ENCODE measurements at regions not wholly inside any gene's neighbourhood (a gene's known extent, or its start where the extent isn't known, plus 50 kb on each side); places are given as distances from the start of the nearest gene placed in this dataset.

DNA sequence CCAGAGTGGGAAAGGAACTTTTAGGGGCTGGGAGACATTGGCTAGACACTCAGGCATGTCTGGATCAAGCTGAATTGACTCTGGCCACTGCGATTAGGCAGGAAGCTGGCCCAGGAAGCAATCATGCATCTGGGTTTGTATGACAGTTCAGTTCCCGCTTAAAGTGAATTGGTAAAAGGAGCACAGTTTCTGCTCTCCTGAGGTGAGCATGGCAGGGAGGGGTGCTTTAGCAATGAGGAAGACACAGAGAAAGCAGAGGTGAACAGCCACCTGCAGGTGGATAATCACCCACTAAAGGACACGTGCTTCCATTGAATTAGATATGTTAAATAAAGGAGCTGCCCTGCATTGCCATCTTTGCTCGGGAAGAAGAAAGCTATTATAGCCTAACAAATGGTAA is 248.1 kb upstream of the MAP3K1 start:
- no peak for DNase-seq (ENCODE audit: insufficient read length)
- FAIRE-seq: no peak
- TF ChIP-seq TAF1 (IDR thresholded peaks at IDR 0.05; ENCODE audit: borderline replicate concordance, low read depth, low read length) (no peak), POLR2A (IDR thresholded peaks at IDR 0.05; ENCODE audit: low read depth, low read length) (no peak), POLR2AphosphoS5 (IDR thresholded peaks at IDR 0.05; ENCODE audit: low read depth, low read length) (no peak)

DNA sequence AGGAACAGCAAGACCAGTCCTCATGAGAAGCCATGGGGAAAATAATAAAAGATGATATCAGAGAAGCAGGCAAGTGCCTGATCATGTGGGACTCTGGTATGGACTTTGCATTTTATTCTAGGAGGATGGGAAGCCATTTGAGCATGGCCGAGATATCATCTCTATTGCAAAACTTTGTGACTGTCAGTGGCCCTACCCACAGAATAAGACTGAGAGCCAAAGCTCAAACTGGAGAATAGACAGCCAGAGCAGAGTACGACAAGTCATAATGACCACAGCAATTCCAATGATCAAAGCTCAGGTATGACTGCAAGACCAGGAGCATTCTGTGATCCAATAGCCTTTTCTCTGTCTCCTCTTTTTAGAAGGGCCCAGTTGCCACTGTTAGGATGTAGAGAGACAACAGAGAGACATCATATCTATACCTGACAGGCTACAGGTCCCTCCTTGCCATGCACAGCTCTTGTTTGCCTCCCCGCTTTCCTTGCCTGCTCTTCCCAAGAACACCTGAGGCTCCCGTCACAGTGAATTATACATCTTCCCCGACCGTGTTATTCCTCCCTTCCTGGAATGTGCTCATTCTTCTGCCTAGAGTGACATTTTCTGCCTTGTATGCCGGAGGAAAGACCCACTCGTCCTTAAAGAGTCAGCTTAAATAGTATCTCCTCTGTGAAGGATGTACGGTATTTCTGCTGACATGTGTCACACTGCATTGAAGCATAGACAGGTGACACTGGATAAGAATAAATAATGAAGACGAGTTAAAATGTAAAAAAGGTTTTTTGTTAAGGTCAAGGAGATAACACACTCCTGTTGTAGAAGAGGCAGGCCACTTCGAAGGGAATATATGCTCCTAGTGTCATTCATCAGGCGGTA is 248.7 kb upstream of the MAP3K1 start:
- TF ChIP-seq POLR2AphosphoS5 (IDR thresholded peaks at IDR 0.05; ENCODE audit: low read depth, low read length) (no peak), POLR2A (IDR thresholded peaks at IDR 0.05; ENCODE audit: low read depth, low read length) (no peak), TAF1 (IDR thresholded peaks at IDR 0.05; ENCODE audit: borderline replicate concordance, low read depth, low read length) (no peak)
- no peak for DNase-seq (ENCODE audit: insufficient read length)
- no peak for FAIRE-seq

DNA sequence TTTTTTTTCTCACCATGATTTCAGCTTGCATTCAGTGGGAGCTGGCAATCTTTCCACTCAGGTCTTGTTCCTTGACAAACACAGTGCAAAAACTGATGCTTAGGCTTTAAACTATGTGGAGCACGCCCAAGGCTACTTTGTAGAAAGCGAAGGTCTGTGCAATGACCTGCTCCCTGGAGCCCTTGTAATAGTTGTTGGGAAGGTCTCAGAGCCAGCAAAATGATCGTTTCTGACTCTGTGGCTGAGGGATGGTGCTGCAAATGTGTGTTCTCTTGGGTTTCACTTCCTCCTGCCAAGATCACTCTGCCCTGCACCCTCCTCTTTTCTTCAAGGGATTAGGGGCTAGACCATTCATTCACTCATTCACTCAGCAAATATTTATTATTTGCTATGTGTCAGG is 249.7 kb upstream of the MAP3K1 start:
- no peak for TF ChIP-seq POLR2AphosphoS5 (IDR thresholded peaks at IDR 0.05; ENCODE audit: low read depth, low read length)
- TF ChIP-seq TAF1 (IDR thresholded peaks at IDR 0.05; ENCODE audit: borderline replicate concordance, low read depth, low read length): no peak
- TF ChIP-seq POLR2A (IDR thresholded peaks at IDR 0.05; ENCODE audit: low read depth, low read length): no peak
- DNase-seq (ENCODE audit: insufficient read length): no peak
- peak; percentile 72 for FAIRE-seq

DNA sequence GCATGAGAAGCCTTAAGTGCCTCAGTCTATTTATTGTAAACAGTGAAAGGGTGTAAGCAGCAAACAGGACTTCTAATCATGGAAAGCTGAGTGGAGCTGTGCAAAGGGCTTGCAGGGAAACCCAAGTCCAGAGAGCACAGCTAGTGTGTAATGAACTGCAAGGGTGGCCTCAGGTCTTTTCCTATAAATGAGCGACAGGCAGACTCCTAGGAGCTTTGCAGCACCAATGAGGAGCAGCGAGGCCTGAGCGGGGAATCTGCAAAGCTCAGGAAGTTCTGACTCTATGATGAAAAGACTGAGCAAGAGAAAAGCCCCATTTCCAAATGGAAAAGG is 250.1 kb upstream of the MAP3K1 start:
- FAIRE-seq (no peak), DNase-seq (ENCODE audit: insufficient read length) (no peak)
- TF ChIP-seq POLR2A (IDR thresholded peaks at IDR 0.05; ENCODE audit: low read depth, low read length) (no peak), TAF1 (IDR thresholded peaks at IDR 0.05; ENCODE audit: borderline replicate concordance, low read depth, low read length) (no peak), POLR2AphosphoS5 (IDR thresholded peaks at IDR 0.05; ENCODE audit: low read depth, low read length) (no peak)

DNA sequence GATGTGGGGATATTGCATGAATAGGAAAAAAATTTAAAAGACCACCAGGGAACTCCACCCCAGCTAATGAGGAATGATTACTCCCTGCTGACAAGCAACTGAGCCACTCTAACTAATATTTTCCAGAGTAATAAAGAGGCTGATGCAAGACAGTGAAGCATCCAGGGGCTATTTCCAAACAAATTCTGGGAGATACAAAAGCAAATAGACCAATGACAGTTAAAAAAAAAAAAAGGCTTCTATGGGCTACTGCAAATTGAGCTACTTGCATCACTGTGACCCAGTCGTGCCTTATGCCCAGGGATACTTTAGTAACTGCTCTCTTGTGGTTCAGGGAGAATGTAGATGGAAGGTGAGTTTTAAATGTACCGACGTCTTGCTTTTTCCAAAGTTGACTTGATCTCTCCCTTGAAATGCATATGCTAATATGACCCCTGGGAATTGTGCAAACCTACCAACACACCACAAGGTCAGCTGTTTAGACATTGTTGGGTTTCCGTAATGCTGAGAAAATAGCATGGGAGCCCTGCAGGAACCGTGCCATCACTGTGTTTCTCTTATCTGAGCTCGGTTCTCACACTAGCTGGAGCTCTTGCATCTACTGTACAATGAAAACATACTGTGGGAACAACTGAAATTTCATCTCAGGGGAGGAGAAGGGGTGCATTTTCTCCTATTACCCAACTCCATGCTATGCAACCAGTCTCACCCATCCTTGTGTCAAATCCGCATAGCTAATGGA is 250.6 kb upstream of the MAP3K1 start:
- no peak for TF ChIP-seq TAF1 (IDR thresholded peaks at IDR 0.05; ENCODE audit: borderline replicate concordance, low read depth, low read length)
- TF ChIP-seq POLR2A (IDR thresholded peaks at IDR 0.05; ENCODE audit: low read depth, low read length): no peak
- no peak for TF ChIP-seq POLR2AphosphoS5 (IDR thresholded peaks at IDR 0.05; ENCODE audit: low read depth, low read length)
- DNase-seq (ENCODE audit: insufficient read length): no peak
- no peak for FAIRE-seq

DNA sequence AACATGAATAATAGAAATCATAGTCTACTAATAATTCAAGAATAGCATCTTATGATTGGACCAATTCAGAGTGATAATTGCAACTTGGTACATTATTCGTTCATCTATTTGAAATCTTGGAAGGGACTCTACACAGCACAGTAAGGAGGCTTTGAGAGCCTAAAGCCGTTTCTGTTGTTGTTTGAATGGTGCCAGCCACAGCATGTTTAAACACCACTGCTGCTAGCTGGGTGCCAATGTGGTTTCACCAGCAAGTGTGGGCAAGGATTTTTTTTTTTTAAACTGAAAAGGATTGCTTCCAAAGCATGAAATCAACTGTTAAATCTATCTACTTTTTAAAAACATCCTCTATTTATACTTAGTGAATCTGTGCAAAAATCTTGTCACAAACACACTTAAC is 253.9 kb upstream of the MAP3K1 start:
- TF ChIP-seq POLR2A (IDR thresholded peaks at IDR 0.05; ENCODE audit: low read depth, low read length): no peak
- TF ChIP-seq POLR2AphosphoS5 (IDR thresholded peaks at IDR 0.05; ENCODE audit: low read depth, low read length): no peak
- TF ChIP-seq TAF1 (IDR thresholded peaks at IDR 0.05; ENCODE audit: borderline replicate concordance, low read depth, low read length): no peak
- DNase-seq (ENCODE audit: insufficient read length) (no peak), FAIRE-seq (no peak)

DNA sequence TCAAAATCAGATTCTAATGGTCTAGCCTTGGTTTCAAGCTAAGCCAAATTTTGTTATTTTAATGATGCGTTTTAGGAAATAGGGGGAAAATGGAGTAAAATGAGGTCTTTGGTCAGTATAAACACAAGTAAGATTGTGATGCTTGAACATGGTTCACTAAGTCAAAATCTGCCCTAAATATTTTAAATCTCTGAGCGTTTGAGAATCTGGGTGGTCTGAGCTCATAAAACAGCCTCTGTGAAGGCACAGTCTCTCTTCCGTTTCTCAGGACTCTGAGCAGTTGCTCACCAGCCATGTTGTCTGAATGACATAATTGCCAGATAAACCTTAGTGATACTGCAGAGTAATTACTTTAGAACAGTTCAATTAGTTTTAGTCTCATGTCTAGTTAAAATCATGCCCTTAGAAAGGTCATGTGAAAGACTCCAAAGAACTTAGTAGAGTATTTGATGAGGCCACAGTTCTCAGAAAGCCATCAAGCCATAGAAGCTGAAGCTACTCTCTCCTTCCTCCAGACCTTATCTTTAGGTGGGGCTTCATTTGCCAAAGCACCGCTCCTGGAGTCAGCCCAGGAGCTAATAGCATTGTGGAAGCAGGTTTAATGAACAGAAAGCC is 257.1 kb upstream of the MAP3K1 start:
- no peak for DNase-seq (ENCODE audit: insufficient read length)
- FAIRE-seq: no peak
- no peak for TF ChIP-seq POLR2AphosphoS5 (IDR thresholded peaks at IDR 0.05; ENCODE audit: low read depth, low read length)
- TF ChIP-seq TAF1 (IDR thresholded peaks at IDR 0.05; ENCODE audit: borderline replicate concordance, low read depth, low read length): no peak
- no peak for TF ChIP-seq POLR2A (IDR thresholded peaks at IDR 0.05; ENCODE audit: low read depth, low read length)

DNA sequence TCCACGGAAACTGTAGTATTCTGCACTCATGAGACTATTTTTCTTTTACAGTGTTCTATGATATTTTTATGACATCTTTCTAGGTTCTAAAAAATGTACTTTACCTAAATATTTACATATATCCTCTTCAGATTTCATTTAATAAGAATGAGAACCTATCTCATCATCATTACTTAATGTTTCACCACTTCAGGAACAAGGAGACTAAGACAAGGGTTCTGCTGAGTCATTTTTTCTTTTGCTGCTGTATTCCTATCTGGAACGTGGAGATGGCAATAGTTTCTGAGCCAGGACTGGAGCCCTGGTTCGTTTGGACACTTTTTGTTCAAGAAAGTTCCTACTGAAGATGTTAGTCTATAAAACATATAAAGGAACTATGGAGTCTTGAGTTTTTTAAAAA is 258.2 kb upstream of the MAP3K1 start:
- DNase-seq (ENCODE audit: insufficient read length): no peak
- FAIRE-seq: no peak
- no peak for TF ChIP-seq POLR2AphosphoS5 (IDR thresholded peaks at IDR 0.05; ENCODE audit: low read depth, low read length)
- no peak for TF ChIP-seq TAF1 (IDR thresholded peaks at IDR 0.05; ENCODE audit: borderline replicate concordance, low read depth, low read length)
- no peak for TF ChIP-seq POLR2A (IDR thresholded peaks at IDR 0.05; ENCODE audit: low read depth, low read length)

DNA sequence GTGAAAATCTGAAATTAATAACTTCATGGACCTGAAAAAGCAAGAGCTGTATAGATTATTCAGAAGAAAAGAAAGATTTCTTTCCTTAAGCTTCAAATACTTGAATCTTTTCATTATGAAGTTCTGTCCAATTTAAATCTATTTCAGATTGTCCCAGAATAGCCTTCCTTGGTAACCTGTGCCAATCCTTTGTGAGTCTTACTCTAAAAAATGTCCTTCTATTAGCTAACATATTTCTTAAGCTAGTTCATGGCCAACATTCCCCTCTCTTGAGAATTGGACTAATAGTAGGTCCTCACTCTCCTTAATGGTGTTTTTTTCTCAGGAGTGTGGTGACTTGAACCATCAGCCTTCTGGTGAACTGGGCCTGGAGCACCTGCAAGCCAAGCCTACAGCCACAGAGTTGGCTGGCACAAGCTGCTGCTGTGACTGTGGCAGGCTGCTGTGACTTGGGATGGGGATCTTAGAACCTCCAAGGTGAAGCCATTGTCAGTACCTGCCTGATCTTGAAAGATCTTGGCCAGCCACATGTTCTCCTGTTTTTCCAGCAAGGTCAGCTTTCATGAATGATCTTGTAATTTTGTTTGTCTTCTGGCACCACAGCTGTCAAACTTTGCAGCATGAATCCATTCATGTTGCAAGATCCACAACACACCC is 262.6 kb upstream of the MAP3K1 start:
- no peak for DNase-seq (ENCODE audit: insufficient read length)
- TF ChIP-seq TAF1 (IDR thresholded peaks at IDR 0.05; ENCODE audit: borderline replicate concordance, low read depth, low read length): no peak
- TF ChIP-seq POLR2A (IDR thresholded peaks at IDR 0.05; ENCODE audit: low read depth, low read length): no peak
- no peak for TF ChIP-seq POLR2AphosphoS5 (IDR thresholded peaks at IDR 0.05; ENCODE audit: low read depth, low read length)
- FAIRE-seq: no peak

DNA sequence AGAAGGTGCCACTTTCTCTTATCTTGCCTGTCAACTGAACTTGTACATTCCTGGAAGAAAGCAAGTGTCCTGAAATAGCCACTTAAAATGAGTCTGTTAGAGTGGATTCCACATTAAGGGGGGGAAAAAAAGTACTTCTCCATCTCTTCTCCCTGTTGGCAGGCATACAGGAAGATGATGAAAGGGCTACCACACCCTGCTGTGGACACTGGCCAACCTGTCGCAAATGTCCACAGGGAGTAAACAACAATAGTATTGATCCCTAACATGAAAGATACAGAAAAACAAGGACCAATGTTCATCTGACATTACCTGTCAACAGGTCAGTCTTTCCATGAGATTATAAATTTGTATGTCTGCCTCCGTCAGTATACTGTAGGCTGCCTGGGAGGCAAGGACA is 265.1 kb upstream of the MAP3K1 start:
- TF ChIP-seq POLR2AphosphoS5 (IDR thresholded peaks at IDR 0.05; ENCODE audit: low read depth, low read length) (no peak), TAF1 (IDR thresholded peaks at IDR 0.05; ENCODE audit: borderline replicate concordance, low read depth, low read length) (no peak), POLR2A (IDR thresholded peaks at IDR 0.05; ENCODE audit: low read depth, low read length) (no peak)
- DNase-seq (ENCODE audit: insufficient read length) (no peak), FAIRE-seq (no peak)
